IMR-90 (cell line): ENCODE measurements at regions not wholly inside any gene's neighbourhood (a gene's known extent, or its start where the extent isn't known, plus 50 kb on each side); places are given as distances from the start of the nearest gene placed in this dataset.

Experiments
- BHLHE40 ChIP-seq: fragments of 150-350 bp; IDR thresholded peaks from 2 replicates; pipeline ENCODE4 v1.6.1; 2016; ENCODE audit warnings: mild to moderate bottlenecking, low read depth, low read length
- CTCF ChIP-seq: conservative IDR thresholded peaks from 2 replicates; pipeline ENCODE4 v1.5.1; 2012; ENCODE audit warnings: mild to moderate bottlenecking, low read depth, low read length, improper control_type of control experiment
- FOS ChIP-seq: fragments of 150-350 bp; IDR thresholded peaks from 2 replicates; pipeline ENCODE4 v1.6.1; 2016; ENCODE audit warnings: low read depth, low read length
- MXI1 ChIP-seq: IDR thresholded peaks from 2 replicates; pipeline ENCODE4 v1.6.1; 2012; ENCODE audit warnings: low read depth, mild to moderate bottlenecking, low read length, moderate library complexity, borderline replicate concordance
- POLR2A ChIP-seq: IDR thresholded peaks from 2 replicates; pipeline ENCODE4 v1.6.1; 2012; ENCODE audit warnings: mild to moderate bottlenecking, low read depth, low read length
- RAD21 ChIP-seq: IDR thresholded peaks from 2 replicates; pipeline ENCODE4 v1.6.1; 2012; ENCODE audit warnings: low read length, improper control_type of control experiment
- RFX5 ChIP-seq: IDR thresholded peaks from 2 replicates; pipeline ENCODE4 v1.8.0; 2012; ENCODE audit warnings: low read depth, mild to moderate bottlenecking, low read length, moderate library complexity
- USF2 ChIP-seq: fragments of 150-350 bp; IDR thresholded peaks from 2 replicates; pipeline ENCODE4 v1.6.1; 2017; ENCODE audit warnings: mild to moderate bottlenecking, antibody characterized with exemption, low read length, low read depth

GRCh38 chr1:5329068-5329739 is 663.0 kb downstream of the NPHP4 start:
- no peak for TF ChIP-seq CTCF
- no peak for TF ChIP-seq USF2
- no peak for TF ChIP-seq POLR2A
- no peak for TF ChIP-seq RAD21
- TF ChIP-seq BHLHE40 = no peak
- TF ChIP-seq FOS = no peak
- TF ChIP-seq RFX5 = no peak
- no peak for TF ChIP-seq MXI1
